Heart left ventricle (tissue), 13 donors: ENCODE measurements at regions not wholly inside any gene's neighbourhood (a gene's known extent, or its start where the extent isn't known, plus 50 kb on each side); places are given as distances from the start of the nearest gene placed in this dataset.

Experiments
- POLR2A ChIP-seq, 2 donors: fragments of 450-650 bp; IDR thresholded peaks; one replicate each; pipeline ENCODE4 v1.6.1; 2017; ENCODE audit warnings: antibody characterized with exemption in 2 of 2, mild to moderate bottlenecking in 2 of 2, moderate library complexity in 2 of 2
- TF ChIP-seq, protein P1 (sequence below), 12 donors: fragments of 200-600 bp; sonication (generic) in 4 of 12; IDR thresholded peaks; one replicate each; pipeline versions ENCODE4 v1.5.0 to v1.8.0; 2018 to 2022; ENCODE audit warnings: antibody characterized with exemption in 12 of 12, mild to moderate bottlenecking in 5 of 12
- donor health status: ischemic (EF 13 %, LVEDD 7.1; RV severe dilation, severe dysfunction).
- donor health status: DM: no; HTN: yes; CAD: no.
- donor health status: DM: no; HTN: no; CAD: no.
- donor health status: ischemic (EF 25% LVEDD 6.9; RV normal size, moderate dysfunction).
- donor health status: ischemic (EF 25% LVEDD 5.7; RV mildly dilated, moderate dysfunction).
- donor health status: ischemic (EF 35%, LVEDD 5.7; RV mildly dilated, moderate dysfunction).
- donor health status: nonischemic (EF 11% LVEDD 7.7; RV severe dilation, severe dysfunction).
- donor health status: DM: yes; HTN: yes; CAD: no.
- donor health status: PGD.
- donor health status: ischemic (EF 29% LVEDD 5.4; RV normal size, mild dysfunction).
- donor health status: nonischemic (EF 23%, LVEDD 6.1; RV moderate dilation, normal function).

DNA sequence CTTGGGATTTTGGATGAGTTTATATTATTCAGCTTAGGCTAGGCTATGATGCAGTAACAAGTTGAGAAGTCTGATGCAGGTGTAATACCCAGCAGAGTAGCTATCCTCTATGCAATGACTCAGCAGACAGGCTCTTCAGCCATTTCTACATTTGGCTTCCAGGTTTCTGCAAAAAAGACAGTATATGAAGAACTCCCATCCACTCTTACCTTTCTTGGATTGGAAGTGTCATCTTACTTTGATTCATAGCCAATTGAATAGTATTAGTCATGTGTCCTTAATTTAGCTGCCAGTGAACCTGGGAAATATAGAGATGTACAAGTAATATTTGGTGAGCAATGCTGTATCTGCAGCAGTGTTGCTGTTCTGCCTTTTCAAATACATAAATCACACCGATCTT is 127.8 kb upstream of the NPSR1 start:
- TF ChIP-seq, protein P1, sequence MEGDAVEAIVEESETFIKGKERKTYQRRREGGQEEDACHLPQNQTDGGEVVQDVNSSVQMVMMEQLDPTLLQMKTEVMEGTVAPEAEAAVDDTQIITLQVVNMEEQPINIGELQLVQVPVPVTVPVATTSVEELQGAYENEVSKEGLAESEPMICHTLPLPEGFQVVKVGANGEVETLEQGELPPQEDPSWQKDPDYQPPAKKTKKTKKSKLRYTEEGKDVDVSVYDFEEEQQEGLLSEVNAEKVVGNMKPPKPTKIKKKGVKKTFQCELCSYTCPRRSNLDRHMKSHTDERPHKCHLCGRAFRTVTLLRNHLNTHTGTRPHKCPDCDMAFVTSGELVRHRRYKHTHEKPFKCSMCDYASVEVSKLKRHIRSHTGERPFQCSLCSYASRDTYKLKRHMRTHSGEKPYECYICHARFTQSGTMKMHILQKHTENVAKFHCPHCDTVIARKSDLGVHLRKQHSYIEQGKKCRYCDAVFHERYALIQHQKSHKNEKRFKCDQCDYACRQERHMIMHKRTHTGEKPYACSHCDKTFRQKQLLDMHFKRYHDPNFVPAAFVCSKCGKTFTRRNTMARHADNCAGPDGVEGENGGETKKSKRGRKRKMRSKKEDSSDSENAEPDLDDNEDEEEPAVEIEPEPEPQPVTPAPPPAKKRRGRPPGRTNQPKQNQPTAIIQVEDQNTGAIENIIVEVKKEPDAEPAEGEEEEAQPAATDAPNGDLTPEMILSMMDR (IDR thresholded peaks at IDR 0.05): no peak
- no peak for TF ChIP-seq POLR2A (IDR thresholded peaks at IDR 0.05)
